VCaP (cell line): ENCODE measurements at regions not wholly inside any gene's neighbourhood (a gene's known extent, or its start where the extent isn't known, plus 50 kb on each side); places are given as distances from the start of the nearest gene placed in this dataset.

Source experiments
- H3K27ac ChIP-seq: fragments of 450-650 bp; 2 replicates; pipeline ENCODE4 v1.5.1; 2017
- TF ChIP-seq, protein P1 (sequence below): fragments of 450-650 bp; conservative IDR thresholded peaks from 2 replicates; pipeline ENCODE4 v1.5.1; 2017; ENCODE audit warnings: mild to moderate bottlenecking, moderate library complexity

DNA sequence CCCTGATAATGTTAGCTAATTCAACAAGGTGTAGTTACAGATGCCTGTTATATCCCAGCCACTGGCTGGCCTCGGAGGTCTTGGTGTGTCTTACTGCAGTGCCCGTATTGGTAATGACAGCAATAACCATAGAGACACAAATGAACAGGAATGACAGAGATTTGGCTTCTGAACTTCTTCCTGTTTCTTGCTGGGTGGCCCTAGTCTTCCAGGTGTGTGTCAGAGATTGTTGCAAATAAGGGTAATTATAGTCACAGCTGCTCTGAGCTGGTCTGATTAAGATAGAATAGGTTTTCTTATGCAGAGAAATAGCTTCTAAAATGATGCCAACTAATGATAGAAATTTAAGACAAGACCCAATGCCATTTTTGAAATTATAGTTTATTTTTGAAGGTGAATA, 64.1 kb upstream of the MAD2L1 start:
- no peak overlapping the region for H3K27ac ChIP-seq
- TF ChIP-seq, protein P1, sequence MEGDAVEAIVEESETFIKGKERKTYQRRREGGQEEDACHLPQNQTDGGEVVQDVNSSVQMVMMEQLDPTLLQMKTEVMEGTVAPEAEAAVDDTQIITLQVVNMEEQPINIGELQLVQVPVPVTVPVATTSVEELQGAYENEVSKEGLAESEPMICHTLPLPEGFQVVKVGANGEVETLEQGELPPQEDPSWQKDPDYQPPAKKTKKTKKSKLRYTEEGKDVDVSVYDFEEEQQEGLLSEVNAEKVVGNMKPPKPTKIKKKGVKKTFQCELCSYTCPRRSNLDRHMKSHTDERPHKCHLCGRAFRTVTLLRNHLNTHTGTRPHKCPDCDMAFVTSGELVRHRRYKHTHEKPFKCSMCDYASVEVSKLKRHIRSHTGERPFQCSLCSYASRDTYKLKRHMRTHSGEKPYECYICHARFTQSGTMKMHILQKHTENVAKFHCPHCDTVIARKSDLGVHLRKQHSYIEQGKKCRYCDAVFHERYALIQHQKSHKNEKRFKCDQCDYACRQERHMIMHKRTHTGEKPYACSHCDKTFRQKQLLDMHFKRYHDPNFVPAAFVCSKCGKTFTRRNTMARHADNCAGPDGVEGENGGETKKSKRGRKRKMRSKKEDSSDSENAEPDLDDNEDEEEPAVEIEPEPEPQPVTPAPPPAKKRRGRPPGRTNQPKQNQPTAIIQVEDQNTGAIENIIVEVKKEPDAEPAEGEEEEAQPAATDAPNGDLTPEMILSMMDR = no peak
